ENCODE measurements at regions not wholly inside any gene's neighbourhood (a gene's known extent, or its start where the extent isn't known, plus 50 kb on each side); places are given as distances from the start of the nearest gene placed in this dataset.

GRCh38 chr11:127616158-127616557 lies 615.6 kb upstream of the KIRREL3 start:
- intact Hi-C loops (cut with micrococcal nuclease) = no loop called here
- H3K36me3 ChIP-seq (ENCODE audit: control insufficient read depth in 2 of 2, extremely low read depth in 1 of 2, insufficient read depth in 2 of 2, low read length in 2 of 2) = no peaks in the 10 kb centered on the region
- H3K4me1 ChIP-seq (ENCODE audit: control insufficient read depth, extremely low read depth, insufficient read depth, low read length) = peaks cover 3% of the 10 kb centered on the region
- dilution Hi-C loops (cut with MboI; ENCODE audit: extremely low pct_ligation_motif_present, low sequenced_read_pairs) = no loop called here
- H3K9ac ChIP-seq (replicated peaks; ENCODE audit: extremely low read depth, insufficient read depth, low read length) = no peak overlapping the region
- H3K4me3 ChIP-seq (replicated peaks in 1 of 3; ENCODE audit: insufficient read depth in 1 of 3, low read depth in 1 of 3, low read length in 3 of 3) = no peak overlapping the region
- CTCF ChIA-PET = no interaction called here
- H3K27ac ChIP-seq (ENCODE audit: insufficient read depth, low read depth, low read length) = no peak overlapping the region
- no peak for TF ChIP-seq MAX (IDR thresholded peaks at IDR 0.05; ENCODE audit: insufficient read depth, insufficient read length)
- TF ChIP-seq MYC (IDR thresholded peaks at IDR 0.05; ENCODE audit: low read depth, low read length) = no peak
- TF ChIP-seq EZH2 (IDR thresholded peaks at IDR 0.05; ENCODE audit: borderline replicate concordance, low read depth, low read length, severe bottlenecking) = no peak
- no peak for TF ChIP-seq CTCF (IDR thresholded peaks at IDR 0.05; ENCODE audit: extremely low read depth in 1 of 2, insufficient read depth in 1 of 2, low read depth in 1 of 2, low read length in 2 of 2)
- TF ChIP-seq JUN (IDR thresholded peaks at IDR 0.05; ENCODE audit: borderline replicate concordance, insufficient read depth, insufficient read length, low read depth) = no peak
- no peak for TF ChIP-seq POLR2AphosphoS5 (IDR thresholded peaks at IDR 0.05; ENCODE audit: insufficient read depth, low read depth, low read length)
- no peak for TF ChIP-seq GATA2 (IDR thresholded peaks at IDR 0.05; ENCODE audit: insufficient read depth, insufficient read length, low read depth, low read length)
- TF ChIP-seq FOS (IDR thresholded peaks at IDR 0.05; ENCODE audit: borderline replicate concordance, insufficient read depth, low read length) = no peak
- no peak for TF ChIP-seq POLR2A (IDR thresholded peaks at IDR 0.05; ENCODE audit: low read depth, low read length)
- BruUV-seq (replicated peaks) = no TSS peak
- H3K9me3 ChIP-seq (replicated peaks; ENCODE audit: control insufficient read depth, insufficient read depth, low read length) = no peaks in the 10 kb centered on the region
- POLR2A ChIA-PET = no interaction called here
- no peaks in the 10 kb centered on the region for H3K9me1 ChIP-seq (replicated peaks; ENCODE audit: control insufficient read depth, extremely low read depth, insufficient read depth, low read length)
- peaks cover 0 to 2% of the 10 kb centered on the region in 2 experiments for H3K27me3 ChIP-seq (ENCODE audit: control insufficient read depth in 2 of 2, insufficient read depth in 2 of 2, low read length in 2 of 2)
- H3K4me2 ChIP-seq (ENCODE audit: insufficient read depth, low read length) = no peak overlapping the region
- DNase-seq (ENCODE audit: low read depth, low spot score) (no peak), FAIRE-seq (no peak)
- no peaks in the 10 kb centered on the region for H3K79me2 ChIP-seq (ENCODE audit: control insufficient read depth, insufficient read depth, low read length)
- no peak overlapping the region for H2AFZ ChIP-seq (ENCODE audit: low read depth, low read length)
- no peaks in the 10 kb centered on the region for H4K20me1 ChIP-seq (replicated peaks; ENCODE audit: control insufficient read depth, extremely low read depth, insufficient read depth, low read length)

Data from endothelial cell of umbilical vein (primary cell).